ENCODE measurements at regions not wholly inside any gene's neighbourhood (a gene's known extent, or its start where the extent isn't known, plus 50 kb on each side); places are given as distances from the start of the nearest gene placed in this dataset.
"Not testable (repeated sequence)": the region's sequence is repeated elsewhere in the genome, so short reads cannot be mapped to it uniquely, and the experiment has no call there.

DNA sequence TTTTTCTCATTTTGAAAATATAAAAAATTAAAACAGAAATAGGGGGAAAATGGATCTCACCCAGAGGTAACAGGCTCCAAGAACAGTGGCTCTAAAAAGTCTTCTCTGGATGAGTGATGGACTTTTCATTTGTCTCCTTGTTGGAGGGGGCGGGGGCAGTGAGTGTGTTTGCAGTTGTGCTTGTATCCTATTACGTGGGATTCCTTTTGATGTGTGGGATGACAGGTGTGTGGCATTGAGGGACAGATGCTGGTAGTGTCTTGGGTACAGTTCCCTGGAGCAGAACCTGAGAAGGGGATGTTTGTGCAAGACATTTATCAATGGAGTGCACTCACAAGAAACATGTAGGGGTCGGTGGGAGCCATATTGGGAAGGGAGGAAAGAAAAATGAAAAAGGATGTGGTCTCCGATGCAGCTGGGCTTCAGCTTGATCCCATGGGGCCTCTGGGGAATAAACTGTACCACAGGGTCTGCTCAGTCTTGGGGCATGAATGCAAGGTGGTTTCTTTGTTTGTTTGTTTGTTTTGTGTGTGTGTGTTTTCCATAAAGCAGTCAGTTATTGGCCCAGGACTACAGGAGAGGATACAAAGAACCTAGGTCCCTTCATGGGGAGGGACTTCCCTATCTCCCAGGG is 120.0 kb upstream of the SLC35G4 start:
- no peak overlapping the region for H3K4me3 ChIP-seq (ENCODE audit: low read depth, low read length)
- DNase-seq (ENCODE audit: low read depth) = no peak
- no peak for TF ChIP-seq CTCF (conservative IDR thresholded peaks at IDR 0.05; ENCODE audit: low read depth, low read length)

- TF ChIP-seq CTCF (conservative IDR thresholded peaks at IDR 0.05; ENCODE audit: low read depth, low read length) = no peak
- no peak for DNase-seq (ENCODE audit: low read depth)
Observed at GRCh38 chr18:11488175-11488574, 121.2 kb upstream of the SLC35G4 start.

DNA sequence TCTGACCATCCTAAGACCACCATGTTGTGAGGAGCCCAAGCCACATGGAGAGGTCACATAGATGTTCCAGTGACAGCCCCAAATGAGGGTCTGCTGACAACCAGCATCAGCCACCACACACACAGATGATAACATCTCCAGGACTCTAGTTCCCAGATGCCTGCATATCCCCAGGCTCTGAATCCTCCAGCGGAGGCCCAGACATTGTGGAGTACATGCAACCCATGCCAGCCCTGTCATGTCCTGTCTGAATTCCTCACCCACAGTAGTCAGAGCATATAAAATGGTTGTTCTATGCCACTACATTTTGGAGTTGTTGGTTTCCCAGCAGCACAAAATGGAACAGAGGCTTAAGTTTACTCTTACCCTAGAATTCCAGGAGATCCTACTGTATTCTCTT is 122.0 kb upstream of the SLC35G4 start:
- no peak overlapping the region for H3K4me3 ChIP-seq (ENCODE audit: low read depth, low read length)
- TF ChIP-seq CTCF (conservative IDR thresholded peaks at IDR 0.05; ENCODE audit: low read depth, low read length) = no peak
- no peak for DNase-seq (ENCODE audit: low read depth)

More at GRCh38 chr18:11488175-11488574, 121.2 kb upstream of the SLC35G4 start:
- no peak overlapping the region for H3K4me3 ChIP-seq (ENCODE audit: low read depth, low read length)

DNA sequence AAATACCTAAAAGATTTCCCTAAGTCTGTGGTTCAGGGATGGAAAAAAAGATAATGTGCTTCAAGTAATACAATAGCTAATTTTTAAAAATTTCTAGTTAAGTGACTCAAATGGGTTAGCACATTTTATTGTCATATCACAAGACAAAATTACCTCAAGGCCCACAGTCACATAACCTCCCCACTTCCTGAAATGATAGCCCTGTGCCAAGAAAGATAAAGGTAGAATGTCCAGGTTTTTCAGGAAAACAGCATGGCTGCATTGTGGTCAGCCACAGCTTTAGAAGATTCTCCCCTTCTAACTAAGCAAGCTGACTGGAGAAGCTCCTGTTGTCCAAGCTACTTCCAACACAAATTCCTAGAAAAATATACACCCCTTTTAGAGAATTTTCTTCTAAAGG is 127.1 kb upstream of the SLC35G4 start:
- TF ChIP-seq CTCF (conservative IDR thresholded peaks at IDR 0.05; ENCODE audit: low read depth, low read length) = no peak
- no peak for DNase-seq (ENCODE audit: low read depth)
- H3K4me3 ChIP-seq (ENCODE audit: low read depth, low read length) = no peak overlapping the region

DNA sequence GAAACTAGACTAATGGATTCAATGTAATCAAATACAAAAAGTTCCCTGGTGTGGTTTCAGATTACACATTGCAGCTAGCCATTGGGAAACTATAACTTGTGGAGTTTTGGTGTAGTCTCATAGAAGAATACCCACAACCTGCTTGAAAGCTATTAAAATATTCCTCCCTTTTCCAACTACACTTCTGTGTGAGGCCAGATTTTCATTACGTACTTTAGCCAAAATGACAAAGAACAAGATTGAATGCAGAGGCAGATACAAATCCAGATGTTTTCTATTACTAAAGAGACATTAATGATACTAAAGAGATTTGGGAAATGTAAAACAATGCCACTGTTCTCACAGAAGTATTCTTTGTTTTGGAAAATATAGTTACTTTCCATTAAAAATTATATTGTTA is 128.7 kb upstream of the SLC35G4 start:
- no peak overlapping the region for H3K4me3 ChIP-seq (ENCODE audit: low read depth, low read length)
- TF ChIP-seq CTCF (conservative IDR thresholded peaks at IDR 0.05; ENCODE audit: low read depth, low read length) = no peak
- DNase-seq (ENCODE audit: low read depth) = no peak

DNA sequence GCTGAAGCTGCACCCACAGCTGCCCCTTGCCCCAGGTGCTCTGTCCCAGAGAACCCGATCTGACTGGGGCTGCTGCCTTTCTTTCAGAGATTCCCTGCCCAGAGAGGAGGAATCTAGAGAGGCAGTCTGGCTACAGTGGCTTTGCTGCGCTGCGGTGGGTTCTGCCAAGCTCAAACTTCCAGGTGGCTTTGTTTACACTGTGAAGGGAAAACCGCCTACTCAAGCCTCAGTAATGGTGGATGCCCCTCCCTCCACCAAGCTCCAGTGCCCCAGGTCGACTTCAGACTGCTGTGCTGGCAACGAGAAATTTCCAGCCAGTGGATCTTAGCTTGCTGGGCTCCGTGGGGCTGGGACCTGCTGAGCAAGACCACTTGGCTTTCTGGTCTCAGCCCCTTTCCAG is 130.4 kb upstream of the SLC35G4 start:
- not testable (repeated sequence) for DNase-seq (ENCODE audit: low read depth); H3K4me3 ChIP-seq (ENCODE audit: low read depth, low read length)

- H3K4me3 ChIP-seq (ENCODE audit: low read depth, low read length) = no peak overlapping the region
- no peak for DNase-seq (ENCODE audit: low read depth)
- no peak for TF ChIP-seq CTCF (conservative IDR thresholded peaks at IDR 0.05; ENCODE audit: low read depth, low read length)
Observed at GRCh38 chr18:11470941-11471340, 138.5 kb upstream of the SLC35G4 start.

Measured in epithelial cell of proximal tubule (primary cell).